Activated naive CD4-positive, alpha-beta T cell treated with anti-CD3 and anti-CD28 coated beads, Interleukin-2, amount 10 ng/mL, durations not matched to agents 7 days and 5 days (primary cell): ENCODE measurements at regions not wholly inside any gene's neighbourhood (a gene's known extent, or its start where the extent isn't known, plus 50 kb on each side); places are given as distances from the start of the nearest gene placed in this dataset.
A peak's percentile ranks its signal among the peaks of the same experiment; 100 is the strongest.
"Not testable (repeated sequence)": the region's sequence is repeated elsewhere in the genome, so short reads cannot be mapped to it uniquely, and the experiment has no call there.

ENCODE experiments used
- CTCF ChIA-PET: fragments of 350-600 bp; sonication (Branson Sonifier 250); formaldehyde crosslinking; loops from one replicate; lab custom pipeline; 2021; ENCODE audit warnings: antibody characterized with exemption; lab: Charles Lee
- DNase-seq: peaks from one replicate; pipeline ENCODE4 v3.0.0-alpha.2; 2020
- H3K27ac Mint-ChIP-seq: one replicate; pipeline ENCODE4 v1.8.0; 2021; ENCODE audit warnings: mild to moderate bottlenecking, moderate library complexity, mixed read lengths
- H3K27me3 Mint-ChIP-seq: one replicate; pipeline ENCODE4 v1.8.0; 2021; ENCODE audit warnings: mild to moderate bottlenecking, mixed read lengths
- H3K36me3 Mint-ChIP-seq: one replicate; pipeline ENCODE4 v1.8.0; 2021; ENCODE audit warnings: mixed read lengths
- H3K4me1 Mint-ChIP-seq: one replicate; pipeline ENCODE4 v1.8.0; 2021; ENCODE audit warnings: mixed read lengths
- H3K4me3 Mint-ChIP-seq: one replicate; pipeline ENCODE4 v1.8.0; 2021; ENCODE audit warnings: mild to moderate bottlenecking, moderate library complexity, mixed read lengths
- H3K9me3 Mint-ChIP-seq: one replicate; pipeline ENCODE4 v1.8.0; 2021; ENCODE audit warnings: mixed read lengths

GRCh38 chr12:22115711-22116110 is 69.7 kb downstream of the CMAS start:
- no peaks in the 10 kb centered on the region for H3K4me1 Mint-ChIP-seq
- no peak overlapping the region for H3K27ac Mint-ChIP-seq
- CTCF ChIA-PET, result no interaction called here
- no peaks in the 10 kb centered on the region for H3K9me3 Mint-ChIP-seq
- H3K36me3 Mint-ChIP-seq, result no peaks in the 10 kb centered on the region
- H3K4me3 Mint-ChIP-seq, result no peak overlapping the region
- peaks cover 3% of the 10 kb centered on the region for H3K27me3 Mint-ChIP-seq
- DNase-seq, result no peak

- H3K27me3 Mint-ChIP-seq, result peaks cover 3% of the 10 kb centered on the region
- peaks cover 5% of the 10 kb centered on the region for H3K4me1 Mint-ChIP-seq
- no peak overlapping the region for H3K4me3 Mint-ChIP-seq
- CTCF ChIA-PET, result no interaction called here
- H3K9me3 Mint-ChIP-seq, result no peaks in the 10 kb centered on the region
- H3K27ac Mint-ChIP-seq, result no peak overlapping the region
- no peak for DNase-seq
- H3K36me3 Mint-ChIP-seq, result no peaks in the 10 kb centered on the region
Measured at GRCh38 chr12:22116376-22116775, 70.4 kb downstream of the CMAS start.

- DNase-seq, result no peak
- Mint-ChIP-seq H3K4me3 (no peak overlapping the region), H3K36me3 (no peaks in the 10 kb centered on the region), H3K4me1 (peaks cover 5% of the 10 kb centered on the region), H3K9me3 (no peaks in the 10 kb centered on the region), H3K27ac (no peak overlapping the region), H3K27me3 (peaks cover 3% of the 10 kb centered on the region)
- CTCF ChIA-PET, result interaction anchor here (1.1 kb wide), 1 partner anchor 16 kb away, joined by 4 read pairs; no protein-coding TSS in a partner anchor
Measured at GRCh38 chr12:22117563-22118237, 71.7 kb downstream of the CMAS start.

GRCh38 chr12:22118238-22118790 is 72.3 kb downstream of the CMAS start:
- DNase-seq, result no peak
- Mint-ChIP-seq H3K36me3 (no peaks in the 10 kb centered on the region), H3K4me1 (peaks cover 5% of the 10 kb centered on the region), H3K27ac (no peak overlapping the region), H3K4me3 (no peak overlapping the region), H3K9me3 (no peaks in the 10 kb centered on the region), H3K27me3 (peaks cover 3% of the 10 kb centered on the region)
- CTCF ChIA-PET, result interaction anchor here (1.1 kb wide), 1 partner anchor 17 kb away, joined by 4 read pairs; no protein-coding TSS in a partner anchor

- no peak overlapping the region for H3K27ac Mint-ChIP-seq
- CTCF ChIA-PET, result interaction anchor here (1.1 to 2.5 kb wide), 4 partner anchors 9 to 214 kb away, joined by 3 to 13 read pairs (median 6); no protein-coding TSS in a partner anchor
- peaks cover 2% of the 10 kb centered on the region for H3K27me3 Mint-ChIP-seq
- H3K36me3 Mint-ChIP-seq, result no peaks in the 10 kb centered on the region
- DNase-seq, result peak; percentile 50
- no peaks in the 10 kb centered on the region for H3K9me3 Mint-ChIP-seq
- peaks cover 5% of the 10 kb centered on the region for H3K4me1 Mint-ChIP-seq
- no peak overlapping the region for H3K4me3 Mint-ChIP-seq
Measured at GRCh38 chr12:22121224-22121623, 75.2 kb downstream of the CMAS start.

GRCh38 chr12:22122359-22122758 is 76.3 kb downstream of the CMAS start:
- H3K9me3 Mint-ChIP-seq, result peaks cover 5% of the 10 kb centered on the region
- CTCF ChIA-PET, result interaction anchor here (0.7 to 1.1 kb wide), 2 partner anchors 45 to 213 kb away, joined by 3 to 5 read pairs; no protein-coding TSS in a partner anchor
- H3K27me3 Mint-ChIP-seq, result no peaks in the 10 kb centered on the region
- H3K36me3 Mint-ChIP-seq, result no peaks in the 10 kb centered on the region
- H3K4me3 Mint-ChIP-seq, result no peak overlapping the region
- peaks cover 5% of the 10 kb centered on the region for H3K4me1 Mint-ChIP-seq
- no peak overlapping the region for H3K27ac Mint-ChIP-seq
- no peak for DNase-seq

GRCh38 chr12:22124987-22125386 is 79.0 kb downstream of the CMAS start:
- CTCF ChIA-PET, result no interaction called here
- H3K27ac Mint-ChIP-seq, result no peak overlapping the region
- no peaks in the 10 kb centered on the region for H3K36me3 Mint-ChIP-seq
- peaks cover 9% of the 10 kb centered on the region for H3K9me3 Mint-ChIP-seq
- DNase-seq, result no peak
- no peaks in the 10 kb centered on the region for H3K27me3 Mint-ChIP-seq
- no peak overlapping the region for H3K4me3 Mint-ChIP-seq
- H3K4me1 Mint-ChIP-seq, result peaks cover 5% of the 10 kb centered on the region

- H3K4me3 Mint-ChIP-seq, H3K36me3 Mint-ChIP-seq, H3K27me3 Mint-ChIP-seq, H3K27ac Mint-ChIP-seq, H3K9me3 Mint-ChIP-seq, CTCF ChIA-PET, H3K4me1 Mint-ChIP-seq, DNase-seq: not testable (repeated sequence)
Measured at GRCh38 chr12:22126101-22126500, 80.1 kb downstream of the CMAS start.

- Mint-ChIP-seq H3K36me3 (no peaks in the 10 kb centered on the region), H3K9me3 (peaks cover 9% of the 10 kb centered on the region)
- CTCF ChIA-PET, result no interaction called here
Measured at GRCh38 chr12:22126758-22127157, 80.7 kb downstream of the CMAS start.

GRCh38 chr12:22130671-22131070 is 84.7 kb downstream of the CMAS start:
- CTCF ChIA-PET, result no interaction called here
- no peak overlapping the region for H3K4me3 Mint-ChIP-seq
- no peaks in the 10 kb centered on the region for H3K4me1 Mint-ChIP-seq
- no peaks in the 10 kb centered on the region for H3K27me3 Mint-ChIP-seq
- H3K27ac Mint-ChIP-seq, result no peak overlapping the region
- H3K9me3 Mint-ChIP-seq, result peaks cover 9% of the 10 kb centered on the region
- no peaks in the 10 kb centered on the region for H3K36me3 Mint-ChIP-seq
- DNase-seq, result no peak

More at GRCh38 chr12:22126758-22127157, 80.7 kb downstream of the CMAS start:
- no peak overlapping the region for H3K4me3 Mint-ChIP-seq
- no peak overlapping the region for H3K27ac Mint-ChIP-seq
- no peak for DNase-seq
- H3K4me1 Mint-ChIP-seq, result no peaks in the 10 kb centered on the region
- no peaks in the 10 kb centered on the region for H3K27me3 Mint-ChIP-seq

- H3K4me1 Mint-ChIP-seq, H3K27me3 Mint-ChIP-seq, H3K4me3 Mint-ChIP-seq, H3K36me3 Mint-ChIP-seq, DNase-seq, CTCF ChIA-PET, H3K9me3 Mint-ChIP-seq, H3K27ac Mint-ChIP-seq: not testable (repeated sequence)
Measured at GRCh38 chr12:22136604-22137117, 90.6 kb downstream of the CMAS start.
